GM12878 (cell line): ENCODE measurements at regions not wholly inside any gene's neighbourhood (a gene's known extent, or its start where the extent isn't known, plus 50 kb on each side); places are given as distances from the start of the nearest gene placed in this dataset.
A peak's percentile ranks its signal among the peaks of the same experiment; 100 is the strongest.

ENCODE experiments used
- ATAC-seq: fragments of 200-7000 bp; cut with Tn5 transposase; 3 replicates; pipeline ENCODE4 v1.9.1; 2020; ENCODE audit warnings: mild to moderate bottlenecking, moderate library complexity
- BruUV-seq: library from RNA; stranded (reverse); fragments of 400-500 nt; replicated peaks from 2 replicates; lab custom pipeline; 2021; lab: Mats Ljungman, UMichigan
- CTCF ChIA-PET: fragments of 300-600 bp; sonication (Branson Sonifier 250); formaldehyde crosslinking; extraction: SDS; loops from one replicate; lab custom pipeline; 2021; ENCODE audit warnings: inconsistent platforms; lab: Yijun Ruan, JAX
- POLR2A ChIA-PET: fragments of 350-600 bp; formaldehyde crosslinking; extraction: SDS; loops from one replicate; lab custom pipeline; 2021; ENCODE audit warnings: inconsistent platforms; lab: Charles Lee
- RAD21 ChIA-PET: fragments of 300-600 bp; sonication (Branson Sonifier 250); formaldehyde crosslinking; loops from one replicate; lab custom pipeline; 2023; ENCODE audit warnings: antibody characterized with exemption; ENCODE audit not compliant: unreplicated experiment; lab: Charles Lee
- SMC1A ChIA-PET: fragments of 300-600 bp; sonication (Branson Sonifier 250); formaldehyde crosslinking; loops from one replicate; lab custom pipeline; 2023; ENCODE audit not compliant: unreplicated experiment, uncharacterized antibody; lab: Charles Lee
- DNase-seq: peaks from one replicate; pipeline ENCODE4 v3.0.0-alpha.2; 2011; ENCODE audit warnings: low read depth, low spot score
- FAIRE-seq: peaks from 3 replicates; lab custom pipeline; 2011; peaks lifted over from hg19 to GRCh38; lab: Jason Lieb, UNC
- H2AFZ ChIP-seq: 2 replicates; pipeline ENCODE4 v1.6.0; 2011; ENCODE audit warnings: low read depth, low read length, control low read depth; ENCODE audit not compliant: control insufficient read depth
- H3K27ac ChIP-seq: 2 replicates; pipeline ENCODE4 v1.5.1; 2011; ENCODE audit warnings: control low read depth; ENCODE audit not compliant: control insufficient read depth, insufficient read depth
- H3K27me3 ChIP-seq, 2 experiments: replicated peaks in 1 of 2; 2 replicates each; pipeline versions ENCODE4 v1.6.0 to v1.6.1; 2011; ENCODE audit warnings: low read length in 1 of 2; ENCODE audit not compliant: control insufficient read depth in 2 of 2, insufficient read depth in 2 of 2
- H3K36me3 ChIP-seq, 2 experiments: 2 replicates each; pipeline ENCODE4 v1.5.1; 2011; ENCODE audit warnings: low read length in 1 of 2; ENCODE audit not compliant: control insufficient read depth in 2 of 2, insufficient read depth in 2 of 2
- H3K4me1 ChIP-seq: 2 replicates; pipeline ENCODE4 v1.6.1; 2011; ENCODE audit warnings: mild to moderate bottlenecking, low read length, moderate library complexity, mixed read lengths; ENCODE audit not compliant: control insufficient read depth, insufficient read depth
- H3K4me2 ChIP-seq: 2 replicates; pipeline ENCODE4 v1.6.0; 2011; ENCODE audit warnings: control low read depth; ENCODE audit not compliant: control insufficient read depth, insufficient read depth
- H3K4me3 ChIP-seq: fragments of 200-600 bp; sonication (generic); 2 replicates; pipeline ENCODE4 v1.5.1; 2016
- H3K79me2 ChIP-seq: 2 replicates; pipeline ENCODE4 v1.6.0; 2011; ENCODE audit warnings: low read length; ENCODE audit not compliant: control insufficient read depth, insufficient read depth
- H3K9ac ChIP-seq: 2 replicates; pipeline ENCODE4 v1.8.0; 2011; ENCODE audit warnings: low read length, control low read depth, mixed read lengths; ENCODE audit not compliant: control insufficient read depth, insufficient read depth
- H3K9me3 ChIP-seq: replicated peaks from 3 replicates; pipeline ENCODE4 v1.5.1; 2011; ENCODE audit warnings: mild to moderate bottlenecking, low read length; ENCODE audit not compliant: control insufficient read depth, insufficient read depth
- H4K20me1 ChIP-seq: 2 replicates; pipeline ENCODE4 v1.6.0; 2011; ENCODE audit not compliant: control insufficient read depth, insufficient read depth
- BHLHE40 ChIP-seq, 2 experiments: fragments of 450-650 bp in 1 of 2; IDR thresholded peaks; 2 replicates each; pipeline ENCODE4 v1.6.1; 2011 to 2017; ENCODE audit warnings: low read depth in 2 of 2, borderline replicate concordance in 1 of 2, improper control_type of control experiment in 1 of 2, low read length in 1 of 2, mild to moderate bottlenecking in 1 of 2
- CHD2 ChIP-seq: IDR thresholded peaks from 2 replicates; pipeline ENCODE4 v1.6.1; 2011; ENCODE audit warnings: low read depth, low read length, improper control_type of control experiment, borderline replicate concordance
- GABPA ChIP-seq: IDR thresholded peaks from 2 replicates; pipeline ENCODE4 v1.6.1; 2014; ENCODE audit warnings: antibody characterized with exemption, low read depth, mild to moderate bottlenecking, inconsistent platforms
- GATAD2B ChIP-seq: fragments of 450-650 bp; conservative IDR thresholded peaks from 2 replicates; pipeline ENCODE4 v1.6.1; 2017; ENCODE audit warnings: low read depth, mild to moderate bottlenecking, moderate library complexity
- IKZF2 ChIP-seq, 2 experiments: fragments of 450-650 bp; IDR thresholded peaks; 2 replicates each; pipeline ENCODE4 v1.6.1; 2017; ENCODE audit warnings: mild to moderate bottlenecking in 2 of 2, moderate library complexity in 2 of 2
- IRF4 ChIP-seq: IDR thresholded peaks from 2 replicates; pipeline ENCODE4 v1.6.1; 2011; ENCODE audit warnings: low read depth, low read length
- MTA2 ChIP-seq: fragments of 450-650 bp; IDR thresholded peaks from 2 replicates; pipeline ENCODE4 v1.6.1; 2016; ENCODE audit warnings: low read depth, mild to moderate bottlenecking, moderate library complexity
- MTA3 ChIP-seq: IDR thresholded peaks from 2 replicates; pipeline ENCODE4 v1.6.1; 2012; ENCODE audit warnings: low read length, inconsistent platforms, borderline replicate concordance
- MXI1 ChIP-seq: fragments of 150-350 bp; IDR thresholded peaks from 2 replicates; pipeline ENCODE4 v1.6.1; 2011; ENCODE audit warnings: low read depth, mild to moderate bottlenecking, inconsistent platforms, low read length, improper control_type of control experiment
- NBN ChIP-seq: fragments of 450-650 bp; IDR thresholded peaks from 2 replicates; pipeline ENCODE4 v1.6.1; 2016
- NFIC ChIP-seq: IDR thresholded peaks from 2 replicates; pipeline ENCODE4 v1.6.1; 2012; ENCODE audit warnings: low read depth, mild to moderate bottlenecking, inconsistent platforms, low read length, moderate library complexity
- NFYA ChIP-seq: IDR thresholded peaks from 2 replicates; pipeline ENCODE4 v1.6.1; 2011; ENCODE audit warnings: low read depth, mild to moderate bottlenecking, low read length, improper control_type of control experiment, borderline replicate concordance
- NRF1 ChIP-seq: conservative IDR thresholded peaks from 2 replicates; pipeline ENCODE4 v1.6.1; 2011; ENCODE audit warnings: mild to moderate bottlenecking, low read depth, low read length, improper control_type of control experiment
- PML ChIP-seq: IDR thresholded peaks from 2 replicates; pipeline ENCODE4 v1.6.1; 2012; ENCODE audit warnings: low read length, inconsistent platforms
- RELA ChIP-seq: fragments of 450-650 bp; IDR thresholded peaks from 2 replicates; pipeline ENCODE4 v1.8.0; 2014; ENCODE audit warnings: borderline replicate concordance; ENCODE audit not compliant: partially characterized antibody
- SP1 ChIP-seq: IDR thresholded peaks from one replicate; pipeline ENCODE4 v1.6.1; 2011; ENCODE audit warnings: low read depth, low read length
- TCF7 ChIP-seq: IDR thresholded peaks from 2 replicates; pipeline ENCODE4 v1.6.1; 2014; ENCODE audit warnings: antibody characterized with exemption, borderline replicate concordance
- ZNF622 ChIP-seq: fragments of 450-650 bp; IDR thresholded peaks from 2 replicates; pipeline ENCODE4 v1.6.1; 2017; ENCODE audit warnings: mild to moderate bottlenecking, inconsistent platforms
- WGBS: methylation state at CpG from one replicate; pipeline ENCODE4 v1.1.6; 2016; ENCODE audit warnings: low lambda C conversion rate; ENCODE audit not compliant: insufficient replicate concordance, insufficient coverage; ENCODE audit errors: missing lambda C conversion rate; 5-methylcytosine and 5-hydroxymethylcytosine counted together
- in situ Hi-C: fragments of 300-500 bp; cut with MboI; formaldehyde crosslinking; loops from 9 replicates; pipeline ENCODE4 v1.14.3; 2018; ENCODE audit warnings: mixed read lengths
- intact Hi-C: fragments of 100-400 bp; cut with micrococcal nuclease; formaldehyde crosslinking; loops from one replicate; pipeline ENCODE4 v1.14.2; 2022; ENCODE audit not compliant: unreplicated experiment
- TF ChIP-seq, protein P1 (sequence below): fragments of 450-650 bp; IDR thresholded peaks from 2 replicates; pipeline ENCODE4 v1.6.1; 2017; ENCODE audit warnings: mild to moderate bottlenecking
- TF ChIP-seq, protein P2 (sequence below): fragments of 450-650 bp; IDR thresholded peaks from 2 replicates; pipeline ENCODE4 v1.6.1; 2018; ENCODE audit warnings: borderline replicate concordance, mild to moderate bottlenecking; ENCODE audit not compliant: partially characterized antibody

DNA sequence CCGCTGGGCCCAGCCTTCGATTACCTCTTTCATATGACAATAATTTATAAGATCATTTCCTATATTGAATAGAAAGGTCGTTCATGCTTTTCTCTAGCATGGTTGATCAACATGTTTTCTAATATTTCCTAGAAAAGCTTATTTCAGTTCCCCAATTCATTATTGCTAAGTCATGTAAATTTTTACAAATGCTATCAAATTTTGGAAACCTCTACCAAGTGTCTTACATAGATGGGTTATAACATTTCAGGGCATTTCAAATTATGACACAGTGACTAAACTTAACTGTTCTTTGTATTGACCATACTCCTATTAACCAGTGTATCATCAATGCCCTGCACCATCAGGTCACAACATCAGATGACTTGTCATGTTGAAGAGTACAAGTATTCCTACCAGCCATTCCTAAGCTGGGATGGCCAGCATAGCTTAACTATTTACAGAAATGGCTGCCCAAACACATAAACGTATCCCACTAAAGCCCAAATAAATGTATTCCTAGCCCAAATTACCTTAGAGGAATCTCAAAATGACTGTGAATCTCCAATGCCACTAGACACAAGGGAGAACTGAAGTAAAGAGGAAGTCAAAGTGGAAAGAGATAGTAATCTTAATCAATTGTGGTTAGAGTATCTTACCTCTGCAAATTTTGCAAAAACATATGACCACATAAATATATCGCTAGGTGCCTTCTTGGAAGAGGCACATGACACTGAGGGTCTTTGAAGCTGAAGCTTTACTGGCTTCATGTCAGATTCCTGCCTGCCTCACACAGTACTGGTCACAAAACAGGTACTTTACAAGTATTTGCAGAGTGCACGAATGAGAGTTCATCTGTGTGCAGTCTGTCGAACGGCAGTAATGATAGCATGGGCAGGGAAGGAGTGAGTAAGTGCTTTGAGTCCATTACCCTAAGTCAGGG, 87.3 kb upstream of the TLK1 start:
- ChIA-PET SMC1A (interaction anchor here (0.6 to 6.8 kb wide), 19 partner anchors 11 to 166 kb away, joined by 3 to 71 read pairs (median 4); no protein-coding TSS in a partner anchor), POLR2A (interaction anchor here (0.5 to 1.3 kb wide), 7 partner anchors 9 to 276 kb away, joined by 3 to 4 read pairs (median 3); no protein-coding TSS in a partner anchor), CTCF (interaction anchor here (0.7 to 2.0 kb wide), 8 partner anchors 20 to 169 kb away, joined by 3 to 6 read pairs (median 4); no protein-coding TSS in a partner anchor), RAD21 (interaction anchor here (0.6 to 4.0 kb wide), 10 partner anchors 13 to 168 kb away, joined by 3 to 33 read pairs (median 4); partner anchors contain the start of gene TLK1)
- no peaks in the 10 kb centered on the region for H3K79me2 ChIP-seq
- intact Hi-C loops: loop anchor here (5.0 kb wide), 2 partner anchors 69 to 169 kb away; no protein-coding TSS in a partner anchor
- H3K4me3 ChIP-seq: no peak overlapping the region
- ATAC-seq: peak; percentile 80
- H3K27me3 ChIP-seq: no peaks in the 10 kb centered on the region
- 33% methylated on average over 8 of the region's 8 CpGs for whole genome bisulfite sequencing
- in situ Hi-C loops: no loop called here
- peak; percentile 42 for DNase-seq
- BruUV-seq: no TSS peak
- H2AFZ ChIP-seq: peak overlapping the region; percentile 35
- H3K4me2 ChIP-seq: peak overlapping the region; percentile 45
- no peaks in the 10 kb centered on the region for H3K36me3 ChIP-seq
- peak; percentile 38 for FAIRE-seq
- H3K4me1 ChIP-seq: peaks cover 24% of the 10 kb centered on the region
- H3K27ac ChIP-seq: peak overlapping the region; percentile 51; the same call in 1 of the 2 replicates
- H3K9ac ChIP-seq: no peak overlapping the region
- H3K9me3 ChIP-seq: peaks cover 10% of the 10 kb centered on the region; the same call in 2 of the 3 replicates
- no peaks in the 10 kb centered on the region for H4K20me1 ChIP-seq
- TF ChIP-seq IRF4 (peak; percentile 50; the same call in 1 of the 2 replicates), SP1 (no peak), NRF1 (no peak), MTA2 (peak; percentile 74; the same call in 1 of the 2 replicates), TCF7 (no peak), RELA (no peak), CHD2 (0 out of 2 replicates have a peak, but pooled peaks have one; percentile 19), IKZF2 (IDR thresholded peaks at IDR 0.05) (peak; percentile 89 to 92), NFIC (peak; percentile 67; the same call in 1 of the 2 replicates), PML (peak; percentile 47; the same call in 1 of the 2 replicates), NFYA (no peak), GABPA (no peak), ZNF622 (no peak), NBN (peak; percentile 53), BHLHE40 (IDR thresholded peaks at IDR 0.05; ENCODE audit: borderline replicate concordance in 1 of 2, low read depth in 2 of 2, low read length in 1 of 2) (peak; percentile 37 to 58; a peak in 3 of 4 replicates), MTA3 (no peak), MXI1 (no peak), GATAD2B (0 out of 2 replicates have a peak, but pooled peaks have one; percentile 45)
- TF ChIP-seq, protein P1, sequence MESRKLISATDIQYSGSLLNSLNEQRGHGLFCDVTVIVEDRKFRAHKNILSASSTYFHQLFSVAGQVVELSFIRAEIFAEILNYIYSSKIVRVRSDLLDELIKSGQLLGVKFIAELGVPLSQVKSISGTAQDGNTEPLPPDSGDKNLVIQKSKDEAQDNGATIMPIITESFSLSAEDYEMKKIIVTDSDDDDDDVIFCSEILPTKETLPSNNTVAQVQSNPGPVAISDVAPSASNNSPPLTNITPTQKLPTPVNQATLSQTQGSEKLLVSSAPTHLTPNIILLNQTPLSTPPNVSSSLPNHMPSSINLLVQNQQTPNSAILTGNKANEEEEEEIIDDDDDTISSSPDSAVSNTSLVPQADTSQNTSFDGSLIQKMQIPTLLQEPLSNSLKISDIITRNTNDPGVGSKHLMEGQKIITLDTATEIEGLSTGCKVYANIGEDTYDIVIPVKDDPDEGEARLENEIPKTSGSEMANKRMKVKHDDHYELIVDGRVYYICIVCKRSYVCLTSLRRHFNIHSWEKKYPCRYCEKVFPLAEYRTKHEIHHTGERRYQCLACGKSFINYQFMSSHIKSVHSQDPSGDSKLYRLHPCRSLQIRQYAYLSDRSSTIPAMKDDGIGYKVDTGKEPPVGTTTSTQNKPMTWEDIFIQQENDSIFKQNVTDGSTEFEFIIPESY: no peak
- TF ChIP-seq, protein P2, sequence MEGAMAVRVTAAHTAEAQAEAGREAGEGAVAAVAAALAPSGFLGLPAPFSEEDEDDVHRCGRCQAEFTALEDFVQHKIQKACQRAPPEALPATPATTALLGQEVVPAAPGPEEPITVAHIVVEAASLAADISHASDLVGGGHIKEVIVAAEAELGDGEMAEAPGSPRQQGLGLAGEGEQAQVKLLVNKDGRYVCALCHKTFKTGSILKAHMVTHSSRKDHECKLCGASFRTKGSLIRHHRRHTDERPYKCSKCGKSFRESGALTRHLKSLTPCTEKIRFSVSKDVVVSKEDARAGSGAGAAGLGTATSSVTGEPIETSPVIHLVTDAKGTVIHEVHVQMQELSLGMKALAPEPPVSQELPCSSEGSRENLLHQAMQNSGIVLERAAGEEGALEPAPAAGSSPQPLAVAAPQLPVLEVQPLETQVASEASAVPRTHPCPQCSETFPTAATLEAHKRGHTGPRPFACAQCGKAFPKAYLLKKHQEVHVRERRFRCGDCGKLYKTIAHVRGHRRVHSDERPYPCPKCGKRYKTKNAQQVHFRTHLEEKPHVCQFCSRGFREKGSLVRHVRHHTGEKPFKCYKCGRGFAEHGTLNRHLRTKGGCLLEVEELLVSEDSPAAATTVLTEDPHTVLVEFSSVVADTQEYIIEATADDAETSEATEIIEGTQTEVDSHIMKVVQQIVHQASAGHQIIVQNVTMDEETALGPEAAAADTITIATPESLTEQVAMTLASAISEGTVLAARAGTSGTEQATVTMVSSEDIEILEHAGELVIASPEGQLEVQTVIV: no peak
